Activated T-helper 2 cell treated with anti-CD3 and anti-CD28 coated beads, Interferon-gamma antibody, Interleukin-2, Interleukin-4, amounts not matched to agents 10 μg/mL and 5 μg/mL and 100 μg/mL, durations not matched to agents 14 hours and 24 hours and 36 hours (primary cell): ENCODE measurements at regions not wholly inside any gene's neighbourhood (a gene's known extent, or its start where the extent isn't known, plus 50 kb on each side); places are given as distances from the start of the nearest gene placed in this dataset.

Source experiments
- DNase-seq: peaks from one replicate; pipeline ENCODE4 v3.0.0; 2021; ENCODE audit warnings: low spot score
- H3K27ac Mint-ChIP-seq: one replicate; pipeline ENCODE4 v1.8.0; 2021; ENCODE audit warnings: mixed read lengths
- H3K27me3 Mint-ChIP-seq: one replicate; pipeline ENCODE4 v1.8.0; 2021; ENCODE audit warnings: low read depth, mixed read lengths
- H3K36me3 Mint-ChIP-seq: one replicate; pipeline ENCODE4 v1.8.0; 2021; ENCODE audit warnings: low read depth, mixed read lengths
- H3K4me1 Mint-ChIP-seq: one replicate; pipeline ENCODE4 v1.8.0; 2021; ENCODE audit warnings: low read depth, mixed read lengths
- H3K4me3 Mint-ChIP-seq: one replicate; pipeline ENCODE4 v1.8.0; 2021; ENCODE audit warnings: low read depth, mild to moderate bottlenecking, moderate library complexity, mixed read lengths
- H3K9me3 Mint-ChIP-seq: one replicate; pipeline ENCODE4 v1.8.0; 2021; ENCODE audit warnings: mixed read lengths
- intact Hi-C: fragments of 100-400 bp; cut with micrococcal nuclease; formaldehyde crosslinking; loops from one replicate; pipeline ENCODE4 v1.15.1; 2023

DNA sequence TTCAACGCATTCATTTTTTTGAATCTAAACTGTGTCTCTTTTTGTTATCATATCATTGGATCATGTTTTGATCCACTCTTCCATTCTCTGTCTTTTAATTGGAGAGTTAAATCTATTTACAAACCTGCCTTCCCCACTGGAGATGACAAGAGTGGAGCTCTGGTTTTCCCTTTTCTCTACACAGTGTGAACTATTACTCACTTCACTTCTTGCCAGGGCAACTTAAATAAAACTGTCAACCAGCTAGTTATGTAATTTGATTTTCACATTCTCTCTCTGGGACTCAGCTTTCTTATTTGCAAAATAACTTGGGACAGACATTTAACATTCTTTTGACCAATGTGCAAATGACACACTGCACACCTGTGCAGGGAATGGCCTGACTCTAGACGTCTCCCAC lies 230.8 kb upstream of the CST7 start:
- no peaks in the 10 kb centered on the region for H3K4me1 Mint-ChIP-seq
- peaks cover 10% of the 10 kb centered on the region for H3K27me3 Mint-ChIP-seq
- intact Hi-C loops = no loop called here
- H3K4me3 Mint-ChIP-seq = no peak overlapping the region
- DNase-seq = no peak
- no peaks in the 10 kb centered on the region for H3K36me3 Mint-ChIP-seq
- no peaks in the 10 kb centered on the region for H3K9me3 Mint-ChIP-seq
- H3K27ac Mint-ChIP-seq = no peak overlapping the region

DNA sequence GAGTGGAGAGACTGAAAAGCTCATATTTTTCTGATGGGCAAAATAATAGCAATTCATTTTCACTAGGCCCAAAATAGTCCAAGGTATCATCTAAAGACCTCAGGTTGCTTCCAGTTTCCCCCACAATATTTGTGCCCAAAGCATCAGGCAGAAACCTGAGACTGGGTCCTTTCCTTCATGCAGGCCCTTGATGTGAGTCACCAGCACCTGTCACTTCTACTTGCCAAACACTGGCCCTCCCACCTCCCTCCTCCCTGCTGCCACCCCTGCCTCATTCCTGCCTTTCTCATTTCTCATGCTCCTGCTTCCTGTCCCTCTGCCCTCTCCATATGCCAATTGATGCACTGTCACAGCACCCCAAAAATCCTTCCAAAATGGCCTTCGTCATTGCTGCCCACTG lies 230.4 kb upstream of the CST7 start:
- H3K4me1 Mint-ChIP-seq = no peaks in the 10 kb centered on the region

GRCh38 chr20:24720957-24721356 lies 228.1 kb upstream of the CST7 start:
- Mint-ChIP-seq H3K27ac (no peak overlapping the region), H3K36me3 (no peaks in the 10 kb centered on the region), H3K4me3 (no peak overlapping the region), H3K27me3 (peaks cover 16% of the 10 kb centered on the region), H3K9me3 (no peaks in the 10 kb centered on the region), H3K4me1 (no peaks in the 10 kb centered on the region)
- intact Hi-C loops = no loop called here
- no peak for DNase-seq

More for the DNA sequence above, 230.4 kb upstream of the CST7 start:
- intact Hi-C loops = no loop called here
- no peak overlapping the region for H3K4me3 Mint-ChIP-seq
- no peak for DNase-seq
- no peaks in the 10 kb centered on the region for H3K9me3 Mint-ChIP-seq
- peaks cover 13% of the 10 kb centered on the region for H3K27me3 Mint-ChIP-seq
- H3K36me3 Mint-ChIP-seq = no peaks in the 10 kb centered on the region
- H3K27ac Mint-ChIP-seq = no peak overlapping the region

DNA sequence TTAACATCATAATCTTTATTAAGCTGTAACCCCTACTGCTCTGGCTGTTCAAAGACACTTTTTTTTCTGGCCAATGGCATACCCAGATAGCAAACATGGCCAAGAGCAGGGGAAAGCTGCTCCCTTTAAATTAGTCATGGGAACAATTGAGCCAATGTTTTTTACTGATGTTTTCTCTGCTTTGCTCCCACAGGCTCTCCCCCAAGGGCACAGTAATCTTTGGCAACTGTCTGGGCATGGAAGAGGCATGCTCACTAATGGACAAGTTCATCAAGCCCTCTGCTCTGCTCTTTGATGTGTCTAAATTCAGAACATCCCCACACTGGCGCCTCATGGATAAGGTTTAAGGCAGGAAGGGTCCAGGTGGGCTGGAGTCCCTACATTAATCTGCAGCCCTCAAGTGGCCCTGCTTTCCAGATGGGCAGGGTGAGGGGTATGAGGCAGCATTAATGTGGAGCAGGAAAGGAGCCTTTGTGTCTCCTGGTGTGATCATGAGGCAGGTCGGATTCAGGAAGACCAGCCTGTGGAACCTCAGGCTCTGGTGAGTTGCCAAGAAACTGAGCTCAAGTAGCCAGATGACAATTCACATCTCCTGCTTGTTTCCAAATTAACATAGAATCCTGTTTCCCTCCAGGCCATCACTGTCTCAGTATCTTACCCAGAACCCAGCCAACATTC lies 227.0 kb upstream of the CST7 start:
- intact Hi-C loops = no loop called here
- Mint-ChIP-seq H3K36me3 (no peaks in the 10 kb centered on the region), H3K4me3 (no peak overlapping the region), H3K9me3 (no peaks in the 10 kb centered on the region), H3K27ac (no peak overlapping the region), H3K27me3 (peaks cover 16% of the 10 kb centered on the region), H3K4me1 (no peaks in the 10 kb centered on the region)
- DNase-seq = no peak

GRCh38 chr20:24722586-24722985 lies 226.5 kb upstream of the CST7 start:
- H3K4me3 Mint-ChIP-seq = no peak overlapping the region
- H3K4me1 Mint-ChIP-seq = no peaks in the 10 kb centered on the region
- peaks cover 12% of the 10 kb centered on the region for H3K27me3 Mint-ChIP-seq
- no peak overlapping the region for H3K27ac Mint-ChIP-seq
- no peak for DNase-seq
- no peaks in the 10 kb centered on the region for H3K9me3 Mint-ChIP-seq
- intact Hi-C loops = no loop called here
- H3K36me3 Mint-ChIP-seq = no peaks in the 10 kb centered on the region

GRCh38 chr20:24723186-24723585 lies 225.9 kb upstream of the CST7 start:
- intact Hi-C loops = no loop called here

GRCh38 chr20:24723647-24724352 lies 225.3 kb upstream of the CST7 start:
- H3K36me3 Mint-ChIP-seq = no peaks in the 10 kb centered on the region

More at GRCh38 chr20:24723186-24723585, 225.9 kb upstream of the CST7 start:
- no peak for DNase-seq
- H3K4me1 Mint-ChIP-seq = no peaks in the 10 kb centered on the region
- H3K4me3 Mint-ChIP-seq = no peak overlapping the region
- H3K27me3 Mint-ChIP-seq = peaks cover 10% of the 10 kb centered on the region
- H3K9me3 Mint-ChIP-seq = no peaks in the 10 kb centered on the region
- no peak overlapping the region for H3K27ac Mint-ChIP-seq
- H3K36me3 Mint-ChIP-seq = no peaks in the 10 kb centered on the region

DNA sequence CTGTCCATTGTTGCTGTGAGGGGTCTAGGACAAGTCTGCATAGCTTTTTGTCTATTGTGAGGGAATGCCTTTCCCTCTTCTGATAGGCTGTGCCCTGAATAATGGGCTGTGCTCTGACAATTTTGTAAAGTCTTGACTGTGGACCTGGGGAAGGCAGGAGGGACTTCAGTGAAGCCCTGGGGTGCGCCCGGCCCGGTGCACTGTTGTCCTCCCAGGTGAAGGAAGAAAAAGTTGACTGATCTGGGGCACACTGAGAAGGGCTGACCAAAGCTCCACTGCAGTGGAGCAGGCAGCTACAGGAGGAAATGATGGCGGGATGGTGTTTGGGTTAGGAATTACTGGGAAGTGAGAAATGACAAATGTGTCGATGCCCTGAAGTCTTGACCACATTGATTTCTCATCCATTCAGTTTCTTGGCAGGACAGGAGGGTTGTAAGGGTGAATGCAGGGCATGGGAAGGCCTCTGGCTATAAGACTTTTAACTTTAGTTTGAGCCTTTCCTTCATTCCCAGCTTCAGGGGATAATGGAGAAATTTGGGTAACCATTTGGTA lies 224.0 kb upstream of the CST7 start:
- intact Hi-C loops = no loop called here
- Mint-ChIP-seq H3K4me1 (no peaks in the 10 kb centered on the region), H3K27ac (no peak overlapping the region), H3K4me3 (no peak overlapping the region), H3K27me3 (peaks cover 6% of the 10 kb centered on the region), H3K9me3 (no peaks in the 10 kb centered on the region), H3K36me3 (no peaks in the 10 kb centered on the region)
- DNase-seq = no peak

More at GRCh38 chr20:24723647-24724352, 225.3 kb upstream of the CST7 start:
- Mint-ChIP-seq H3K27ac (no peak overlapping the region), H3K9me3 (no peaks in the 10 kb centered on the region), H3K4me3 (no peak overlapping the region), H3K27me3 (peaks cover 7% of the 10 kb centered on the region), H3K4me1 (no peaks in the 10 kb centered on the region)
- no peak for DNase-seq
- intact Hi-C loops = no loop called here

- Mint-ChIP-seq H3K27me3 (peaks cover 6% of the 10 kb centered on the region), H3K36me3 (no peaks in the 10 kb centered on the region), H3K27ac (no peak overlapping the region), H3K4me3 (no peak overlapping the region), H3K4me1 (no peaks in the 10 kb centered on the region), H3K9me3 (no peaks in the 10 kb centered on the region)
- intact Hi-C loops = no loop called here
- no peak for DNase-seq
Observed at GRCh38 chr20:24727795-24728194, 221.3 kb upstream of the CST7 start.

DNA sequence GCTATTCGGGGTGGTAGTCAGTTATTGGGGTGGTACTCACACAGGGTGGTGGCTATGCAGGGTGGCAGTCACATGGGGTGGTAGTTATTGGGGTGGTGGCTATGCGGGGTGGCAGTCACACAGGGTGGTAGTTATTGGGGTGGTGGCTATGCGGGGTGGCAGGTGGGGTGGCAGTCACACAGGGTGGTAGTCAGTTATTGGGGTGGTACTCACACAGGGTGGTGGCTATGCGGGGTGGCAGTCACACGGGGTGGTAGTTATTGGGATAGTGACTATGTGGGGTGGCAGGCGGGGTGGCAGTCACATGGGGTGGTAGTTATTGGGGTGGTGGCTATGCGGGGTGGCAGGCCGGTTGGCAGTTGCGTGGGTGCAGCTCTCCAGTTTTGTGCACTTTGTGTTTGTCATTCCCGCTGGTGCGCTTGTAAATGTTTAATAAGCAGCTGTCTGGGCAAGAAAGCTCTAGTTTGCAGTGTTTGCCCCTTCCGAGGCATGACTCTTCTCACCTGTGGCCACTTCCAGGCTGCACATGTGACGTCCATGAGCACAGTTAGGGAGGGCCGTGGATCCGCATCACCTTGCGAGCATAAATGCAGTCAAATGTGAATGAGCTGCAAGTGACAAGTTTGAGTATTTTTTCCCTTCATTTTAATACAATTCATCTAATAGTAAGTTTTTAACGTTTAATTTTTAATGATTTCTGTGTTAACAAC lies 219.0 kb upstream of the CST7 start:
- Mint-ChIP-seq H3K4me1 (no peaks in the 10 kb centered on the region), H3K4me3 (no peak overlapping the region), H3K27ac (no peak overlapping the region), H3K36me3 (no peaks in the 10 kb centered on the region), H3K9me3 (no peaks in the 10 kb centered on the region), H3K27me3 (no peaks in the 10 kb centered on the region)
- DNase-seq = no peak
- intact Hi-C loops = no loop called here

- no peak overlapping the region for H3K4me3 Mint-ChIP-seq
- no peaks in the 10 kb centered on the region for H3K9me3 Mint-ChIP-seq
- H3K27ac Mint-ChIP-seq = no peak overlapping the region
- intact Hi-C loops = no loop called here
- no peaks in the 10 kb centered on the region for H3K36me3 Mint-ChIP-seq
- H3K27me3 Mint-ChIP-seq = no peaks in the 10 kb centered on the region
- DNase-seq = no peak
- no peaks in the 10 kb centered on the region for H3K4me1 Mint-ChIP-seq
Observed at GRCh38 chr20:24730750-24731149, 218.3 kb upstream of the CST7 start.

DNA sequence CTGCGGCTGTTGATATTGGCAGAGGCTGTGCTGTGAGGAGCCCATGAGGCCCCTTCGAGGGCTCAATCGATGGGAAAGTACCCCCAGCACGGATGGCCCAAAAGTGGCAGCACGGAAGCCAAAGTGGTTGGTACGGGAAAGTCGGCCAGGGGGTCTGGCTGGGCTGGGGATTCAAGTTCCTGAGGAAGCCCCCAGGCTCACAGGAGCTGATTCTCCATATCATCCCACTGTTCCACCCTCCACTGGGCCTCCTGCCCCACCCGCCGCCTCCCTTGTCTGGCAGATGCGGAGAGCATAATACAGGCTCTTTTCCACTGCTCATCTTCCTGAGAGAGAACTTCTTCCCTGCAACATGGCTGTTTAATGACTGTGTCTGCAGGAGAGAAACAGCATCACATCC lies 217.8 kb upstream of the CST7 start:
- Mint-ChIP-seq H3K27ac (no peak overlapping the region), H3K4me1 (no peaks in the 10 kb centered on the region), H3K27me3 (no peaks in the 10 kb centered on the region), H3K4me3 (no peak overlapping the region), H3K36me3 (no peaks in the 10 kb centered on the region), H3K9me3 (no peaks in the 10 kb centered on the region)
- intact Hi-C loops = no loop called here
- no peak for DNase-seq

DNA sequence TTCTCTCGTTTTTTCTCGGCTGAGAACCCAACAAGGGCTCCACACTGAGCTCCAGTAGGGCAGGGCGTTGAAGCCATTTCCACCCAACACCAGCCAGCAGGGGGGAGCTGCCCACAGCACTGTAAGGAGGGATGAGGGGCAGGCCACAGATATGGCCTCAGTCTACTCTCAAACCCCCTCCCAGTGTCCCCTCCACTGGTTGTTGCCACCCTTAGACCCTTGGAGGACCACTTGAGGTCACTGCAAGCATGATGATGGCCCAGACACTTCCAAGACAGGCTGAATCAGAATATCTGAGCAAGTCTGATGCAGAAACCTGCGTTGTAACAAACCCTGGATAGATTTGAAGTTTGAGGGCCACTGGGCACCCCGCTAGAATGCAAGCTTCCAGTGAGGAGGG lies 217.0 kb upstream of the CST7 start:
- Mint-ChIP-seq H3K27ac (no peak overlapping the region), H3K4me3 (no peak overlapping the region), H3K27me3 (no peaks in the 10 kb centered on the region), H3K4me1 (no peaks in the 10 kb centered on the region), H3K36me3 (no peaks in the 10 kb centered on the region), H3K9me3 (no peaks in the 10 kb centered on the region)
- no peak for DNase-seq
- intact Hi-C loops = no loop called here
